ENCODE measurements at regions not wholly inside any gene's neighbourhood (a gene's known extent, or its start where the extent isn't known, plus 50 kb on each side); places are given as distances from the start of the nearest gene placed in this dataset.

DNA sequence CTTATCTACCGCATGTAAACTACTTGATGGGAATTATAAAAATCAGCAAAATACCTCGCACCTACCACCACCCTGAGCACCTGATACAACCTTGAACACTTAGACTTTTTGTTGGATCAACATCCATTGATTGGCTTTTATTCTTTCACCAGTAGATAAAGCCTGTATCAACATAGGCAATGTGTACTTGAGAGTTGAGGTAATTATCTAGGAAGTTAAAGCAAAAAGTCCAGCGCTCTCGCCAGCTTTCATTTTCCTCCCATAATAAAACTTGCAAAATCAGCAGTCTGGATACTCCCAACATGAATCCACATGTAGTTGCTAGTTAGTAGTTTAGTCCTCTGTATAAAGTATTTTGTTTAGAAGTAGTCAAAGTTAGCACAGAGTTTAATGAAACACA, 132.0 kb upstream of the PRDM1 start:
- DNase-seq = no peak

DNA sequence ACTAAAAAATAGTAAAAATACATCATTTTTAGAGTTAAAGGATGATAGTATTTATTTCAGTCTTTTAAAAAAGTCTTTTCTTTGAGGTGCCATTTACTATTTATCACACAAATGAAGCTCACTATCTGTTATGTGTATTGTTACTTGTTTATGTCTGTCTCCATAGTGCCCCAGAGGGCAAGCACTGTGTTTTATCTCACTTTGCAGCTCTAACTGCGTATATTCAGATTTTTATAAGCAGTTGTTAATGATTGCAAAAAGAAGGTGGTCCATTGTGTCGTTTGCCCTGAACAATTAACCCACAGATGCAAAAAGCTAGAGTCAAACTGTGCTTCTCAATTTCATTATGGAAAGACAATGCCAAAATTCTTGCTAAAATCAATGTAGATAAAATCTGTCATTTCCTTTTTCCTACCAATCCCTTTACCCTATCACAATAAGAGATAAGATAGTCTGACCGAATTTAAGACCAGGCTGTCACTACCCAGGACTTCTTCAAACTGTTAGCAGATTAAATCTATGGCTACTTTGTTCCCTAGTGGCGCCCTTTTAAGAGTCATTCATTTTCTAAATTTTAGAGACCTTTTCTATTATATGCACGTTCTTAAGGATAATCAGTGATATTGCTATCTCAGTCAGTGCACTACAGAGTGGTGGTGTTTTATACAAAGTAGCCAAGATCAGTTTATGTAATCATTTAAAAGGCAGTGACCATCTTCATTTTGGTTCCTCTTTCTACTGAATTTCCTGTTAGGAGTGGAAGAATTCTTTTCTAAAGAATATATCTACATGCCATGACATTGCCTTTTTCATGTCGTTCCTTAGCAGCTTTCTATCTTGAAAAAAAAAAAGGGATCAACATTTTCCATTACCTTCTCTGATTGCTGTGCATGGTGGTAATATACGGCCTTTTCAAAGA, 133.1 kb upstream of the PRDM1 start:
- DNase-seq = peak; percentile 15 to 69

DNA sequence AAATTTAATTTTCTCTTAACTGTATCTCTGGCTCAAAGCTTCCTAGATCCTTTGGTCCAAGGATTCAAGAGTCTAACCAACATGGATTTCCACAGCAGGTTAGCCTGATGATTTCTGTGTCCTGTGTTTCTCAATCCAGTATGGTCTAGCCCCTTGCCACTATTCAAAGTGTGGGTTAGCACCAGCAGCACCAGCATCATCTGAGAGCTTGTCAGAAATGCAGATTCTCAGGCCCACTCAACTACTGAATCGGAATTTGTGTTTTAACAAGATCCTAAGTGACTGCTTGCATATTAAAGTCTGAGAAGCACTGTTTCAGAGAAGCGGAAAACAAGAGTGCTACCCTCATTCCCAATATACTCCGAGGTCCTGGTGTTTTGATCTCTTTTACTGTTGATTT, 133.8 kb upstream of the PRDM1 start:
- no peak for DNase-seq

DNA sequence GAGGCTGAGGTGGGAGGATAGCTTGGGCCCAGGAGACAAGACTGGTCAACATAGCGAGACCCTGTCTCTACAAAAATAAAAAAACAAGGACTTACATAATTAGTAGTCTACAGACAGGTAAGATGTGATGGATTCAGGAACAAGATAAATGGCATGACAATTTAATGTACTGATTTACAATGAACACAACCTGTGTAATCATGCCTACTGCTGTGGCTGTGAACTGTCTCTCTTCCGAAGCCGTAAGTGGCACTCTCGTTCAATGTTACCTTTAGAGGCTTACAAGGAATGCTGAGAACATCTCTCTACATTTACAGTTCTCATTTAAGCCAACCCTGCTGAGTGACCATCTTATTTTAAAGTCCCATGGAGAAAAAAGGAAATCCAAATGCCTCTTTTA, 134.8 kb upstream of the PRDM1 start:
- DNase-seq = no peak

DNA sequence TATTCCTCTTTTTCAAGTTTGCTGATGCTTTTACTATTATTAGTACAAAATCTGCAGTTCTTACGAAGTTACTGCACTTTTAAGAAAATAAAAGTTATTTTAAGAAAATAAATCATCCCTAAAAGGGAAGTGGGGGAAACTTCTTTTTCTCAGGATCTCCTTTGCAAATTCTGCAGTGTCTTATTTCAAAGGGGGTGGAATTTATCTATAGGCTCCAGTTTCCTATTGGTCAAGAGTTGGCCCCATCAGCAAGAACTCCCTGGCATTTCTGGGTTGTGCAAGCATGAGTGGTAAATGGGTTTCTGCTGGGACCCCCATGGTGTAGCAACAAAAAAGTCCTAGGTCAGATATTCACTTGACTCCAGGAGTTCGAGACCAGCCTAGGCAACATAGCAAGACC, 136.3 kb upstream of the PRDM1 start:
- DNase-seq = peak; percentile 25 to 47

DNA sequence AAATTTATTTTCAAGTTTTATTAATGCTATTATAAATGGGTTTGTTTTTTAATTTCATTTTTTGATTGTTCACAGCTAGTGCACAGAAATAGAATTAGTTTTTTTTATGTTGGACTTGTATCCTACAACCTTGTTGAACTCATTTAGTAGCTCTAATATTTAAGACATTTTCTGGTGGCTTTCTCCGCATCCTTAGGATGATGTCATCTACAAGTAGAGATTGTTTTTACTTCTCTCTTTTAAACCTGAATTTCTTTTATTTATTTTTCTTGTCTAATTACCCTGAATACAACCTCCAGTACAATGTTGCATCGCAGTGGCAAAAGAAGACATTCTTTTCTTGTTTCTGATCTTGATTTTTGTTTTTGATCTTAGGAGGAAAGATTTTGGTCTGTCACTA, 142.6 kb upstream of the PRDM1 start:
- DNase-seq = no peak

DNA sequence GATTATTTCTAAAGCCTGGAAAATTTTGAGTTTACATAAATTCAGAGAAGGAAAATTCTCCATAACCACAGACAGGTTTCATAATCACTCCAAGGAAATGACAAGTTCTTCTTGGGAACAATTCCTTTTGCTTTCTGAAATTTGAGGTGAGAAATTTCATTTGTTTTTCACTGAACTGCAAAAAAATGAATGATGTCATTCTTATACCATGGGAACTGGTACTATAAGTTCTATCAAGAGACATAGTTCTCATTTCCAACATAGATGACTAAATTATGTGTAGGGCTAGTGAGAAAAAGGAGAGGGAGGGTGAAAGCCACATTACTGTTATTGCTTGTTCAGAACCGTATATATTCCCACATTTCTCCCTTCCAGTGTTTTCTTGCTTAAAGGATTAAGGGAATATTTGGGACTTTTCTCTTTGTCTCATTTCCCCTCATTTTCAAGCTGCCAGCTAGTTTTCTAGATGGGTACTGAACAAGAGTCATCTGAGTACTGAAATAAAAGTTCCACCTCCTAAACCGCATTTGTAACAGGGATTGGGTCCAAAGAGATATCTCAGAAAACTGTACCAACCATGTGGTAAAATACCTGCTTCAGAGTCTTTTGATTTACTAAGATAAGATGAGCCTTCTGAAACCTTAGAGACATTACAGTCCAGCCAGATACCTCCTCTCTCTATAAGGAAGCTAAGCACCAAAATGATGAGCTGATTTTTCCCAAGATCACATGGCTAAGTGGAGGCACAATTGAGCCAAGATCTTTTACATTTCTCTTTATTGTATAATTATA, 144.3 kb upstream of the PRDM1 start:
- DNase-seq = no peak

DNA sequence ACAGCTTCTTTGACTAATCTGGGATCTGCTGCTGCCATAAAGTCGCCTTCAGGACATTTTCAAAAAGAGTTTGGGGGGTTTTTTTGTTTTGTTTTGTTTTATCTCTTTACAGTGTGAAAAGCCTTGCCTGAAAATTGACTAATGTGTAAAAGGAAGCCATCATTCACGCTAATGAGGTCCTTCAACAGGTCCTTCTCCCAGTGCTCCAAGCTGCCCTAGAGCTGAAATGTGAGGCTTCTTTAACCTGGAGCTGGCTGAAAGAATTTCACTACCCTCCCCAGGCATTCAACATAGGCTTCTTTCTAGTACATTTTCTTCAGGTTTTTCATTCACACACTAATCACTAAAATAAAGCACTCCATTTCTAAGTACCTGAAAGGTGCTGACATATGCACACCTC, 145.1 kb upstream of the PRDM1 start:
- no peak for DNase-seq

DNA sequence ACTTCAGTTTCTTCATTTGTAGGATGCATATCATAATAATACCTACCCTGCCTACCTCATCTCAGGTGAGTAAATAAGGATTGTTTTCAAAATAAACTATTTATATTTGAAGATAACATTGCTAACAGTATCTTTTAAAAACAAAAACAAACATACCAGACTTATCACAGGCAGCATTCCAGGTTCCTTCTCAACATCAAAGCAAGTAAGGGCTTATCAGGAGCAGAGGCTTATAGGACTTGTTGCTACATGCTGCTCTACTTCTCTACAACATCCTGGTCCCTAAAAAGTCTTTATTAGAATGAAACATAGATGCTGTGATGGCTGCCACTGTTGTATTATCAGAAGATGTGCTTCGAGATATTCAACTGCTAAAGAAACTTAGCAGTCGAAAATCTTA, 149.2 kb upstream of the PRDM1 start:
- no peak for DNase-seq

DNA sequence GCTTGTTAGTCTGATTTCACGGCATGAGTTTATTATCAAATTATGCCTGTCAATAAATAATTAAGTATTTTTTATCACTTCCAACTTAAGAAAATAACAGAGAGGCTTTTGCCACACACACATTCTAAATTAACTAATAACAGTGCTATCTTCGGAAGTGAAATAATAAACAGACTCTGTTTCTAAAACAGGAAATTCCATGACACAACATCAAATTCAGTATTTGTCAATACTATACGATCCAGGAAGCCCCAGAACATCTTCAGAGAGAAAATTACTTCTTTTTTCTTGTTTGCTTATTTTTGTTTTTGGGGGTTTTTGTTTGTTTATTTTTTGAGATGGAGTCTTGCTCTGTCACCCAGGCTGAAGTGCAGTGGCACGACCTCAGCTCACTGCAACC, 150.7 kb upstream of the PRDM1 start:
- DNase-seq = peak; percentile 29 to 83

DNA sequence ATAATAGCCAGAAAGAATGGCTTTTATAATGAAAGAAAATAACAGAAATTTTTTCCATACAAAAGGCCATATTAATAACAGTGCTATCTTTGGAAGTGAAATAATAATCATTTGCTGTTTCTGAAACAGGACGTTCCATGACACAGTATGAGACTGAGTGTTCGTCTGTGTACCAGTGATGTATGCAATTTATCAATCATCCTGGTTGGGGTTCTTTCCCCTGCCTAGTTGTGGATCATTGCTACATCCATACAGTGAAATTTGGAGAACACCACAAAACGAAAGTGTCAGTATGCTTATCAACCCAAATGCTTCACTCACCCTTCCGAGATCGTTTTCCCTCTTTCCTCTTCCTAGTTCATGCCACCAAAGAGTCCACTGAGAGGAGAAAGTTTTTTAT, 151.4 kb upstream of the PRDM1 start:
- DNase-seq = no peak

DNA sequence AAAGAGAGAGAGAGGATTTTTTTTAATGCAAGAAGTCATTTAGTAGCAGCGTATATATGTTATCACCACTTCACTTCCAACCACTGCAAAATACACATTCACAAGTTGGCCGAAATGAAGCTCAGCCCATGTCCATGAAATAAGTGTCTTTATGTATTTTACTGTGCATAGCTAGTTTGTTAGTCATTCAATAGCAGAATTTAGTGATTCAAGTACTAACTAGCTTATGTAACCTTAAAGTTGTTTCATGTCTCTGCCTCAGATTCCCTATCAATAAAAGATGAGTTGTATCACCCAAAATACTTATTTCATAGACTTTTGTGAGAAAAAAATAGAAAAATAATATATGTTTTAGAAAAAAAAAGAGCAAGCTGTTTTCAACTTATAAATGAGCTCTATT, 153.7 kb upstream of the PRDM1 start:
- no peak for DNase-seq

DNA sequence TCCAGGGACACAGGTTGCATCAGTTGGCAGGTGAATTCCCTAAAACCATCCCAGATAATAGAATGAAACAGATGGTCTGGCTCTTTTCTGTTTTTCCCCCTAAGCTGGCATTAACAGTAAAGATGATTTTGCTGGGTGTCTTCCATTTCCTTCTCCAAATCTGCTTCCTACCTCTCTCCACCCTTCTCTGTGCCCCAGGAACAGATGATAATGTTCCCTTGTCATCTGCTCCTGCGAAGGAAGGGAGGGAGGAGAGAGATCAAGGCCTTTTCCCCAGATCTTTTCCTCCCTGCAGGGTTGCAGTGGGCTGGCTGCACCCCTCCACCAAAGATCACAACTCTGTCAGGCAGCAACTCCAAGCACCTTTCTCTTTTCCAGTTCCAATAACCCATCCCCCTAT, 156.5 kb upstream of the PRDM1 start:
- DNase-seq = no peak

DNA sequence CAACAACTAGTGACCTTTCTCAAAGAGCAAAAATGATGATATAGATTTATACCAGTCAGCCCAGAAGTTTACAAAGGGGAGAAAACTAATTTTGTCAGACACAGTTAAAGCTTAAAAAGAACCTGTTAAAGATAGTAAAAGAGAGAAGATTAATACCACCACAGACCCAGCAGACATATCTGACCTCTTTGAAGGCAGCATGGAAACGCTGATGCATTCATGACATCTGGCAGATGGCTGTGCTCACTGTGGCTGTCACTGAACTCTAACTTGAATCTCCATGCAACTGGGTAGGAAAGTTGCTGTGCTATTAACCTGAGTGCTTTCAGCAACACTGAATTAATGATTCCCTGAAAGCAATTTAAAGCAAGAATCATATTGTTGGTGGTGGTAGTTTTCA, 159.8 kb upstream of the PRDM1 start:
- DNase-seq = no peak

DNA sequence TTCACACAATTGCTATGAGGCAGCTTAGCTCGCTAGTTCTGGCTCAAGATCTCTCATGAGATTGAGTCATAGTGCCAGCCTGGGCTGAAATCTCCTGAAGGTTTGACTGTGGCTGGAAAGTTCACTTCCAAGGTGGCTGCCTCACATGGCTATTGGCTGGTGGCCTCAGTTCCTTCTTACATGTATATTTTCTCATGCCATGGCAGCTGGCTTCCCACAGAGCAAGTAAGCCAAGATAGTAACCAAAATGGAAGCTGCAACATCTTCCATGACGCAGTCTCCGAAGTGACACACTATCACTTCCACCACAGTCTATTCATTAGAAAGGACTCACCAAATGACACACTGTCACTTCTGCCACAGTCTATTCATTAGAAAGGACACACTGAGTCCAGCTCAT, 160.4 kb upstream of the PRDM1 start:
- peak in 1 of 2 donors; percentile 21 for DNase-seq

DNA sequence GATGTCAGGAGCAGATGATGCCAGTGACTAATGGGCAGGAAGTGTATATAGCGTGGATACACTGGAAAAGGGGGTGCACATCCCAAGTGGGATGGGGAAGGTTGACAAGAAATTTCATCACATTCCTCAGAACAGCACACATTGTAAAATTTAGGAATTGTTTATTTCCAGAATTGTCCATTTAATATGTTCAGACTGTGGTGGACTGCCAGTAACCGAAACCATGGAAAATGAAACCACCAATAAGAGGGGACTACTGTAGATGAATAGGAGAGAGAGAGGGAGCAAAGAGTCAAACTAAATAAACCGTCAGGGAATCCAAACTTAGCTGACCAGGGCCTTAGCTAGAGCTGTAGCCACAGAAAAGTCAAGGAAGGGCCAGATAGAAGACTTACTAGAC, 164.4 kb upstream of the PRDM1 start:
- DNase-seq = no peak

DNA sequence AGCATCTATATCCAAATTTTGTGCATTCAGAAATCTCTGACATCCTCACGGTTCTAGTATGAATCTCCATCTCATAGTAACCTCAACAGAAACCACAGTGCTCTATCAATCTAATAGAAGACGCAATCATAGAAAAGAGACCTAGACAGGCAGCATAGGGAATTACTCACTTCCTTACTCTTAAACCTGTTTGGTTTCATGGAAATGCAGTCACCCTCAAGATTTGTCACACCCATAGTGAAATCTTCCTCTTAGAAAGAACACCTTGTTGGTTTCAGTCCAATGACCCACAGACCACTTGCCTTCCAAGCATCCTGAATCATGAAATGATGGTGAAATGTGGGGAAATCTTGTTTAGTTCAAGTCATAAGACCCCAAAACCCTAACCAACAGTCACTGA, 166.1 kb upstream of the PRDM1 start:
- DNase-seq = no peak

DNA sequence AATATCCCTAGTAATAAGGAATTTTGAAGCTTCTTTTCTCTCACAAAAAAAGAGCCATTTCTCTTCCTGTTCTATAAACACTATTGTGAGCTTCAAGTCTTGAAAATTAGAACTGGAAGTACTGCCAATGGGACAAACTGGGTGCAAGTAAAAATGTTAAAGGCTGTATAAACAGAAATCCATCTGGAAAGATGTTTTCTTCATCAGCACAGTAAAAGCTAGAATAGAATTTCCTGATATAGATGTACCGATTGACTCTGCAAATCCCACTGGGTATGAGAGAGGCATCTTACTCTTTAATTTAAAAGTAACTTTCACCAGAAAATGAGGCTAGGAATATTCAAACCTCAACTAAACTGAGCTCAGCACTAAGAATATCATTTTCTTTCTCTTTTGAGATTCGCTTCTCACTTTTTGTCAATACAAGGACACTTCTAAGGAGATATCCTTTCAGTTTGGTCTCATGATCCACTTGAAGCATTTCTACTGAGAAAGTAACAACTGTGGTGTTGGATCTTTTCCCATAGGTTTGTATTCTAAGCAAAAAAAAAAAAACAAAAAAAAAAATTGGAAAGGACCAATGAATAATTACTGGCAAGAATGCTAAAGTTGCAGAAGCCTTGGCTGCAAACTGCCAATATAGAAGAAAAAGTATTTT, 169.0 kb upstream of the PRDM1 start:
- DNase-seq = no peak

DNA sequence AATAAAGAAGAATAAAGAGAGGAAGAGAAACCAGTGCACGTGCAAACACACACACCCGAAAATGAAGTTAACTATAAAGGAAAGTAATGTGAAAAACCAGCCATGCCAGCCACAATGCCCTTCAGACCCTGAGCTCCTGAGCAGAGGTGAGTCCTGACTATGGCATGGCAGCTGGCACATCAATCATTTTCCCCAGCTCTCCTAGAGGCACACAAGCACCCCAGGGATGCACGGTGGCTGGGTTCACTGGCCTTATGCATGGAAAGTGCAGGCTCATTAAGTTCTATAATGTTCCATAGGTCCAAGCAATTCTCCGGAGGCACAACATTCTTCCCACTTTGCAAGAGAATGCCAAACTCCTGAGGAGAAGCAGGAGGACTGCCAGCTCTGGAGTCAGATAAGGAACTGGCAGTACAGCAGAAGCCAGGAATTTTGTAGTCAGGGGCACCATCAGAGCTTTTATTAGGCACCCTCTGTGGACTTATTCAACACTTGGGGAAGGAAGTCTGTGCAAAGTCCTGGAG, 175.0 kb upstream of the PRDM1 start:
- no peak for DNase-seq

DNA sequence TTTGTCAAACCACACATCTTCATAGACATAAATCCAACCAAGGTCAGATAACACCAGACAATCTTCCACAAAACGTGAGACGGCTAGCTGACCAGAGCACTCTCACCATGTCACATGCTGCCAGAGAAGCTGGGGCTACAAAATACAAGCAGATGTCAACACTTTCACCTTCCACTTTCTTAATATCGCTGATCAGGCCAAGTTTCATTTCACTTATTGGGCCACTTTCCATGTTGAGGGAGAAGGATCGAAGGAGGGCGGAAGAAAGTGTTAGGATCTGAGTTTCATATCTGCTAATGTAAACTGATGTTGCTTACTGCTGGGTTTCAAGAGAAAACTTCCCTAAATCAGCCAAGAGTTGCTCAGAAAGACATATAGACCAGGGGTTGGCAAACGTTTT, 177.0 kb upstream of the PRDM1 start:
- DNase-seq = peak; percentile 63 to 79

DNA sequence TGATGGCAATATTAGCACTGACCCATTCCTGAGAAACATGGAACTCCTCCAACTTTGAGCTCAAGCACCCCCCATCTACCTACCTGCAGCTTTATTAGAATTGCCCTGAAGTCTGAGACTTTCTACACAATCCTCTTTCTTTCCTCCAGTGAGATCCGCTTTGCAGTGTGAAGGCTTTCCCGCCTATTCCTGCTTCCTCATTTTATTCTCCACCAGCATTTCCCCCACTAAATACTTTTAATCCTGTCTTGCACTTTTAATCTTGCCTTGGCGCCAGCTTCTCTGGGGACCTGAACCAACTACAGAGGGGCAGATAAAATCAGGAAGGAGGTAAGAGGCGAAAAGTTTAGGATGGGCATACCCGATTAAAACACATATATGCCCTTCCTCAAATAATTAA, 178.1 kb upstream of the PRDM1 start:
- DNase-seq = no peak

DNA sequence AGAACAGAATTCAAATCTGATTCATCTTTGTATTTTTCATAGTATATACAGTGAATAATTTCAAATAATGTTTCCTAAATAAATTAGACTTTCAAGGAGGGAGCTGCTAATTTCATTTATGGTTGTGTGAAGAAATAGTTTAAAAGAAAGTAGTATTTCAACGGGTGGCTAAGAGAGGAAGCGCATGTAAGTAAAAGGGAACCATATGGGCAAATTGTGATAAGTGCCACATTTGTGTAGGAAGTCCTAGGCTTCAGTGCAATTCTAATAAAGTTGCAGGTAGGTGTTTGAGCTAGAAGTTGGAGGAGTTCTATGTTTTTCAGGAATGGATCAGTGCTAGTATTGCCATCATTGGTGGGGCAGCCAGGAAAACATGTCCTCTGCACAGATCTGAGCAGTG, 178.8 kb upstream of the PRDM1 start:
- DNase-seq = peak; percentile 44 to 51

DNA sequence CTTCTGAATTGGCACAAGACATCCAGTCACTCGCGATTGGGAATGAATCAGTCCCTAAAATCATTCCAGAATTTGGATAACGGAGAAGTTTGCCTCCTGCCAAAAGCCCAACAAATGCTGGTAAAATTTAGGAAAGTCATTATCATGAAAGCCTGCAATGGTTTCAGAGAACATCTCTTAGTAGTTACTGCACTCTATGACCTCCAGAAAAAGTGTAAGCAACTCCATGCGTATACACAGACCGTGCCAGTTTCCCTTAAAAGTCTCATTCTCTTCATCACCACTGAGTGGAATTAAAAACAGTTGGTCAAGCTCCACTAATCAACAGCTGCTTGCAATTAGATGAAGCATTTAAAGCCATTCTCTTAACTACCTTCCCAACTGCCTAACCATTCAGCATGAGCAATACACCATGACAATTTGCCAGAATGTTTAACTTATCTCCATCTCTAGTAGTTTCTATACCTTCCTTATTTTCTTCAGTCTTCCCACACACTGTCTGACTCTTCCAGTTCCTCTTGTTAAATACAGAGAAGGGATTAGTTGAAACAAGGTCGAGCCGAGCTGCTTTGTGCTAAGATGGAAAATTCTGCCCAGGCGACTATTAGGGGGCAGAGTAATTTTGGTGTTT, 183.6 kb upstream of the PRDM1 start:
- DNase-seq = peak; percentile 46 to 55
